HG03520 (cell line): ENCODE measurements at regions not wholly inside any gene's neighbourhood (a gene's known extent, or its start where the extent isn't known, plus 50 kb on each side); places are given as distances from the start of the nearest gene placed in this dataset.
"Not testable (repeated sequence)": the region's sequence is repeated elsewhere in the genome, so short reads cannot be mapped to it uniquely, and the experiment has no call there.

Experiments used
- ATAC-seq: cut with Tn5 transposase; IDR thresholded peaks from one replicate; pipeline ENCODE4 v1.9.1; 2021; ENCODE audit warnings: mild to moderate bottlenecking, moderate library complexity; ENCODE audit not compliant: unreplicated experiment

DNA sequence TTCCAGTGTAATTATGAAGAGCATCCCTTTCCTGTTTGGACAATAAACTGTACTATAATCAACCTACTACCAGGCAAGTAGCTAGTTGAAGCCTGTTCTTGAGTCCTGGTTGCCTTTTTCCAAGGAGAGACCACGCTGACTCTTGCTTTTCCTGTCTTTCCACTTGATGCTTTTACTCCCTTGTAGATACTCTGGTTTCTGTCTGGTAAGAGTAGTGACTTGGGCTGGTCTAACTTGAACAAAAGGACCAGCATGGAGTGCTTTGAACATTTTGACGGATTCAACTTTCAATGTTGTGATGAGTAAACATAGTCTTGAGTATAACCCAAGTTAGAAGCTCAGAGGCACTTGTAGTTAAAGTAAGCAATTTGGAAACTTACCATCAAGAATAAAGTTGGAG is 464.3 kb downstream of the GADD45G start:
- no peak for ATAC-seq

DNA sequence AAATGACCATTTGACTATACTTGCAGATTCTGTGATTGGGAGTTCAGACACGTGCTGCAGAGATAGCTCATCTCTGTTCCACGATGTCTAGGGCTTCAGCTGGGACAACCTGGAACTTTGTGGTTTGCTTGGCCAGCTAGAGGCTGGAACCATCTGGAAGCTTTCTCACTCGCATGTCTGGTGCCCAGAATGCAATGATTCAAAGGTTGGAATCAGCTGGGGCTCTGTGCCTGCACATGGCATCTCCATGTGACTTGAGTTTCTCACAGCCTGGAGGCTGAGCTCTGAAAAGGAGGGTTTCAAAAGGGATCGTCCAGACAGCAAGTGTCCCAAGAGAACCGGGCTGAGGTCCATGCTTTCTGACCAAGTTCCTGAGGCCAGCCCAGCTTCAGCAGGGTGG is 465.2 kb downstream of the GADD45G start:
- no peak for ATAC-seq

DNA sequence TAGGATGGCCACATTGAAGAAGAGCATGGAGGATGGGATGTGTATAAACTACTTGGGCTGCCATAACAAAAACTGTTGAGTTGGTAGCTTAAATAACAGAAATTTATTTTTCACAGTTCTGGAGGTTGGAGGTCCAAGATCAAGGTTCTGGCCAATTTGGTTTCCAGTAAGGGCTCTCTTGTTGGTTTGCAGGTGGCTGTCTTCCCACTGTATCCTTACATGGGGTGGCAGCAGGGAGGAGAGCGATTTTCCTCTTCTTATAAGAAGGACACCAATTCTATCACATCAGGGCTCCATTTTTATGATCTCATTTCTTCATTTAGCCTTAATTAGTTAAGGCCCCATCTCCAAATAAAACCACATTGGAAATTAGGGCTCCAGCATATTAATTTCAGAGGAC is 465.7 kb downstream of the GADD45G start:
- ATAC-seq: no peak

DNA sequence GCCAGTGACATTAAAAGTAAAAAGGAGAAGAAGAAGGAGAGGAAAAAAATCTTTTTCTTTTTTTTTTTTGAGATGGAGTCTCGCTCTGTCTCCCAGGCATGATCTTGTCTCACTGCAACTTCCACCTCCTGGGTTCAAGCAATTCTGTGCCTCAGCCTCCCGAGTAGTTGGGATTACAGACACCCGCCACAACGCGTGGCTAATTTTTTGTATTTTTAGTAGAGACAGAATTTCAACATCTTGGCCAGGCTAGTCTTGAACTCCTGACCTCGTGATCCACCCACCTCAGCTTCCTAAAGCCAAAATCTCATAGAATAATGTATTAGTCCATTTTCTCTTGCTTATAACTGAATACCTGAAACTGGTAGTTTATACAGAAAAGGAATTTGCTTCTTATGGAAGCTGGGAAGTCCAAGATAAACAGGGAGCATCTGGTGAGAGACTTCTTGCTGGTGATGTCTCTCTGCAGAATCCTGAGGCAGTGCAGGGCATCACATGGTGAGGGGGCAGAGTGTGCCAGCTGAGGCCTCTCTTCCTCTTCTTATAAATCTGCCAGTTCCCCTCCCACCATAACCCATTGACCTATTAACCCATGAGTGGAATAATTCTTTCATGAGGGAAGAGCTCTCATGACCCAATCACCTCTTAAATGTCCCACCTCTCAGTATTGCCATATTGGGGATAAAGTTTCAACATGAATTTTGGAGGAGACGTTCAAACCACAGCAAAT is 466.3 kb downstream of the GADD45G start:
- ATAC-seq: no peak

DNA sequence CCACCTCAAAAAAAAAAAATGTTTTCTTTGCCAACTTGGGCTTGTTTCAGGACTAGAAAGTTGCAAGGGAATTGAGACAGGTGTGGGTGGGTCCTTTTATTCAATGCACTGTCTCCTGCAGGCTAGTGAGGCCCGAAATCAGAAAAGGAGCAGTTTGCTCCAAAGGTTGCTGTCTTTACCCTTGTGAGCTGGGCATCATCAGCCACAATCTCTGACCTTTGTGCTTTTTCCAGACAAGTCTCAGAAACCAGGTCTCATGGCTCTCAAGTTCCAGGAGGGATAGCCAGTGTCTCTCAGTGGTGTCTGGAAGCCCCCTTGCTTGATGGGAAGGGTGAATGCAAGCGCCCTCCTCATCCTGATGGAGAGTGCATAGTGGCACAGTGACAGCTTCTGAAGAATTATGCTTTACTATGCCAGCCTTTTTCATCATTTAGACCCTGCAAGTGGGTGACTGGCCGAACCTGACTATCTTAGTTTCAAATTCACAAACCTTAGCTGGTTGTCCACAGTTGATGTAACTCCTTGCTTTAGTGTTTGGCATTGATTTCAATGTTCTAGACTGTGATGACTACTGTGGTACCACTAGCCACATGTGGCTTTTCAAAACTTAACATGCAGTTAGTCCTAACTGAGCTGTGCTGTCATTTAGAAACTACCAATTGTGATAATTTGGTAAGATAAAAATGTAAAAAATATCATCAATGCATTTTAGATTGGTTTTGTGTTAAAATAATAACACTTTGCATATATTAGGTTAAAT is 468.6 kb downstream of the GADD45G start:
- ATAC-seq: no peak

DNA sequence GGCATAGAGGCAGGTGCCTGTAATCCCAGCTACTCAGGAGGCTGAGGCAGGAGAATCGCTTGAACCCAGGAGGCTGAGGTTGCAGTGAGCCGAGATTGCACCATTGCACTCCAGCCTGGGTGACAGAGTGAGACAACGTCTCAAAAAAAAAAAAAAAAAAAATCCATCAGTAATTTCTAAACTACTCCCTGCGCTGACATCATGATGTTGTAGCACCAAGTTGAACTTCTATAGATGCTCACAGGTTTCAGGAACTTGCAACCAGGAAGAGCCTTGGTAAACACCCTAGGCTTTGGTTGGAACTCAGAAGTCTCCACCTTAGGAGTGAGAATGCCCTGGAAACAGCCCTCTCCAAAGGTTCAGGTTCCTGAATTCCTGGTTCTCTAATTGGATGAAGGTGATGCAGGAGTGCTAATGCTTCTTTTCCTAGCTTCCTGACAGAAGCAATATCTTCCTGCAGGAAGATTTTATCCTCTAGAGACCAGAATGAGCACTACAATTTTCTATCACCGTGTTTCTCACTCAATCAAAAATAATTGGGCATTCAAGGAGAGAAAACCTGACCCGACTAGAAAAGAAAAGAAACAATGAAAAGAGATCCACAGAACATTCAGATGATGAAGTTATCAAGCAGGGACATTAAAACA is 469.6 kb downstream of the GADD45G start:
- ATAC-seq: no peak

DNA sequence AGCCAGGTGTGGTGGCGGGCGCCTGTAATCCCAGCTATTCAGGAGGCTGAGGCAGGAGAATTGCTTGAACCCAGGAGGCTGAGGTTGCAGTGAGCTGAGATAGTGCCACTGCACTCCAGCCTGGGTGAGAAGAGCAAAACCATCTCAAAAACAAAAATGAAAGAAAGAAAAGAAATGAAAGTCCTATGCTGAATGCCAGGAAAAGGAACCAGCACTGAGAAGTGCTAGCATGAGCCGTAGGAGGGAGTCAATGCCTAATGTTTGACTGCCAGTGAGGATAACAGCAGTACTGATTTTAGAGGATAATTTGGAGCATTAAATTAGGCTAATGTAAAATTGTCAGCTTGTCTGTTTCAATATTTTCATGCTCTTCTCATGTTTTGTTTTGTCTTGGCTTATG is 472.8 kb downstream of the GADD45G start:
- ATAC-seq: not testable (repeated sequence)

DNA sequence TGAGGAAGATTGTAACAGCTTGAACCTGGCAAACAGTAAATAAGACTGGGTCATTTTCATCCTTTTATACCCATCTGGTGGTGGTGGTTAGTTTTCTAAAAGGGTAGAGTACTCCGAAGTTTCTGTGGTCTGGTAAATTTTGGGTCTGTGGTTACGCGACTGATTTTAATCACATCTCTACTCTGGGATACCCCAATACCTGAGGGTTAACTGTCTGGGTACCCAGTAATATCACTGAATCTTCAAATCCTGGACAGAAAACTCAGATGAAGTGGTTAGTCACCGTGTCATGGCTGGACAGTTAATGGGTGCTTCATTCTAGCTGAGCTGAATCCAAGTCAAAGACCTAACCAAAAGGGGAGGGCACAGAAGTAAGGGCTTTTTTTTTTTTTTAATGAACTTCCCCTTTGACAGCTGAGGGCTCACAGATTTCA is 474.2 kb downstream of the GADD45G start:
- no peak for ATAC-seq

DNA sequence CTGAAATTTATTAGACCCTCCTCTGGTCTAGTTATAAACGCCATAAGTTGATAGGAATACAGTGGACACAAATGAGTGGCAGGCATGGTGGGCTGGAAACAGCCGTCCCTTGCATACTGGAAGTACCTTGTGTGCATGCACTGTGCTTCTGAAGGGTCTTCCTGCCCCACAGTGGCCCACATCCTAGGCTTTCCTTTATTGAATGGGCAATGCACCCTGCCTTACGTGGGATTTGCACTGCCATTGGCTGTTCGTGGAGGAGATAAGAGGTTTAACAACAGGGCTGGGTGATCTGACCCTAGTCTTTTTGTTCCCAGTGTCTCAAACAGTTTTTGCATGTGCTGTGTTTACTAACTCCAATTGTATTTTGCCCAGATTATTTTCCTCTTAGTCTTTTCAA is 480.8 kb downstream of the GADD45G start:
- no peak for ATAC-seq

DNA sequence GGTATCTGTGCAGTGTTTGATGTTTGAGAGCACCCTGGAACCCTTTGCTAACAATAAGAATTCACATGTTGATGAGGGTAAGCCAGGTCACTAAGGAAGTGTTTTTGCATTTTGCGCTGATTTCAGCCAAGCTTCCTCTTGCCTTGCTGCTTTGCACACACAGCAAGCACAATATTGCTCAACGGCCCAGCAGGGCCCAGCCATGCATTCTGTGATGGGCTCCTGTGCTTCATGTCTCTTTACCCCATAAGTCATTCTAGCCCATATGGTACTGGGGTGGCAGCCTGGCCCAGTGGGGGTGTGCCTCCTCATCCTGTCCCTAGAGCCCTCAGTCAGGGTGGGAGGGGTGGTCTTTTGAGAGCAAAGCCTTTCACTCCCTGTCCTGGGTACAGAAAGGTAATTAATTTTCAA is 481.3 kb downstream of the GADD45G start:
- ATAC-seq: no peak

DNA sequence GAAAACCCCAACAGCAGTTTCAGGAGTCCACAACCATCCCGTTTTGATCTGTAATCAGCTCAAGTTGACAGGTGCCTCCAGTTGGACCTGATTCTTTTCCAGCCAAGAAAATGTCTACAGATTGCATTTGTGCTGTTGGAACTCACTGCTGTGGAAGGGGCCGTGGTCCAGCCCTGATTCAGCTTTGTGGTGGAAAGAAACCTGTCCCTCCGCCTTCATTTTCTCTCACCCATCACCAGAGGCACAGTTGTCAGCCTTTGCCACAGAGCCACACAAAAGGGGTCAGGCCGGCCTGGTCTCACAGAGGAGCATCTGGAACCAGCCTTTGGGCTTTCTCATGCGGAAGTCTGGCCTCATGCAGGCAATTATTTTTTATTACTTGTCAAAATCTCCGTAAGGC is 483.6 kb downstream of the GADD45G start:
- ATAC-seq: no peak

DNA sequence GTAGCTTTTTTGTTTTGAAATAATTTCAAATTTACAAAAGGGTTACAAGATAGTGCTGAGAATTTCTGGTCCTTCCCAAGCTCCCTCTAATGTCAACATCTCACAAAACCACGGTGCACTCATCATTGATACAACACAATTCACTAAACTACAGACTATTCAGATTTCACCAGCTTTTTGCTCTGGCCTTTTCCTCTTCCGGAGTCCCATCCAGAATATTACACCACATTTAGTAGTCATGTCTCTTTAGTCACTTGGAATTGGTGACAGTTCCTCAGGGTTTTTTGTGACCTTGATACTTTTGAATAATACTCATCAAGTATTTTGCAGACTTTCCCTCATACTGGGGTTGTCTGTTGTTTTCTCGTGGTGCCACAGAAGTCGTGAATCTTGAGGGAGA is 484.0 kb downstream of the GADD45G start:
- ATAC-seq: no peak

DNA sequence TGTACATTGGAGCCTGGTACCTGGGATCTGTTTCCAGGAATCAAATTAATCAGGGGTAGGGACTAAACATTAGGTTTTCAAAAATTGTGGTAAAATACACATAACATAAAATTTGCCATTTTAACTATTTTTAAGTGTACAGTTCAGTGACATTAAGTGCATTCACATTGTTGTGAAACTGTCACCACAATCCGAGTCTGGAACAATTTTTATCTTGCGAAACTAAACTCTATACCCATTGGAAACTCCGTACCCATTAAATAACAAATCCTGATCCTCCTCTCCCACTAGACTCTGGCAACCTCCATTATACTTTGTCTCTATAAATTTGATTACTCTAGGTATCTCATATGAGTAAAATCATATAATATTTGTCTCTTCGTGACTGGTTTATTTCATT is 486.2 kb downstream of the GADD45G start:
- no peak for ATAC-seq

DNA sequence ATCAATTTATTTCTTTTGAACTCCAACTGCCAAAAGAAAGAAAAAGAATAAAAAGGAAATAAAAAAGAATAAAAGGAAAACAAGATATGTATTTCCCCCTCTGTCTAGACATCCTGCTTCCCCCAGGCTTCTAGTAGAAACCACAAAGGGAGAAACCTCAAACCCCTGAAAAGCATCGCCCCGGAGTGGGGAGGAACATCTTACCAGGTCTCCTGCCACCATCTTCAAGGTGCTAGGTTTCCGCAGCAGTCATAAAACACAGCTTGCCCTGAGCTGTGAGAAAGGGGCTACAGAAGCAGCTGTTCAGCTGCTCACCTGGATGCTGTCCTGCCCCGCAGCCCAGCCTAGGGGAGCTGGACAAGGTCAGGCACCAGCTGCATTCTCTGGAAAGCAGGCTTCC is 487.7 kb downstream of the GADD45G start:
- ATAC-seq: no peak

DNA sequence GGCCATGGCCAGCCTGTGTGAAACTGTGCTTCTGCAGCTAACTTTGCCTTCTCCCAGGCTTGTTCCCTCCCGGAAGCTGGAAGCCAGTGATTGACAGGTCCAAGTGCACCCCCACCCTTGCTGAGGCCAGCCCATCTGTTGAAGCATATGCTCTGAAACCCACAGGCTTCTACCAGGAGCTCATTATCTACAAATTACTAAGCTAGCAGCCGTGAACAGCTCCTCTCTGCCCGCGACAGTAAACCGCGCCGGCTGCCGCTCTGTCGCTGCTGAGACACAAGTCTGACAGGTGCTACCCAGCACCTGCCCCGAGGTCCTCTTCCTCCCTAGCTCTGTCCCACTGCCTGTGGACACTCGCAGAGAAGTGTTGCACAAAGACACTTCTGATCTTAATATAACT is 490.9 kb downstream of the GADD45G start:
- no peak for ATAC-seq

DNA sequence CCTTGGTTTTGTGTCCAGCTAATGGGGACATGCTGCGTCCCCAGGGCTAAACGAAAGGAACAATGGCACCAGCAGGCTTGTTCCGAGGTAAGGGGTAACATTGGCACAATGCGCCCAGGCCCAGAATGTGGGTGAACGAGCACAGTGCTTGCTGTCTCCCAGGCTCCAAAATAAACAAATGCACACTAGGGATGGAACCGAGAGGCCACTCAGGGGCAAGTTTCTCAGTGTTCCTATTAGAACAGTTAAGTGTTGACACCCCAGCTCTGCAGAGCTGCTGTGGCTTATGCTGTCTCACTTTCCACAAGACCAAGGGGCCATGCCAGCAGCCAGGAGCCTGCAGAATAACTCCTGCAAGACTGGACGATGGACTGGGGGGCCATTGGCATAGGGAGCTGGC is 492.4 kb downstream of the GADD45G start:
- ATAC-seq: no peak

DNA sequence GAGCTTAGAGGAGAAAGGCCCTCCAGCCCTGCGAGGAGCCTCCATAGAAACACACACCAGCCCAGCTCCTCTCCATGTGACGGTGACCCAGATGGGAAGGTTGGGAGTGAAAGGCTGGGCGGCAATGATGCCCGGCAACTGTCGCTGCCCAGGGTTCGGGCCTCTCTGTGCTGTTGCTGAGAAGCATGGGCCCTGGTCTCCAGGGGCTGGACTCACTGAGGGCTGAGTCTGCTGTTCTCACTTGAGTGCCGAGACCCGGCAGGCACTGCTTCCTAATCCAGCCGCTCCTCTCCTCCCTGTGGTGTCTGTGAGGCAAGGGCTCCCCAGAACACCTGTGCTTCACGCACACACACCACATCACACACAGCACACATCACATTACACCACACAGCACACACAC is 493.6 kb downstream of the GADD45G start:
- no peak for ATAC-seq

DNA sequence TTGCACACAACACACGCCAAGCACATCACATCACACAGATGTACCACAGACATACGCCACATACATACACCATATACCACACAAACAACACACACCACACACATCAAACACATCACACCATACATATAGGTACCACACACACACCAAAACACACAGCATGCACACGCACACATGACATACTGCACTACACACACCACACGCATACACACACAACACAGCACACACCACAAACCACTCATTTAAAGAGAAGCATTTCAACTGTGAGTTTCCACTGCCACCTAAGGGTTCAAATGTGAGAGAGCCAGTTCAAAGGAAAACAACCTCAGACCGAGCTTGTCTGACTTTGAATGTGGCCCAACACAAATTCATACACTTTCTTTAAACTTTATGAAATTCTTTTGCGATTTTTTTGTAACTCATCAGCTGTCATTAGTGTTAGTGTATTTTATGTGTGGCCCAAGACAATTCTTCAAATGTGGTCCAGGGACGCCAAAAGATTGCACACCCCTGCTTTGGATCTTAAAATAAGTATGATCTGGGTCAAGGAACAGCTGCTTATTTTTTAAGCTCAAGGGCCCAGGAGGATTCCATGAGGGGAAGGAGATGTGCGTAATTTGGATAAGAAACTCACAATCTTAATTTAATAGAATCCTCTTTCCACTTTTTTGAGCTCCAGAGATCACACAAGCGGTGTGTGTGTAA is 494.6 kb downstream of the GADD45G start:
- ATAC-seq: no peak

DNA sequence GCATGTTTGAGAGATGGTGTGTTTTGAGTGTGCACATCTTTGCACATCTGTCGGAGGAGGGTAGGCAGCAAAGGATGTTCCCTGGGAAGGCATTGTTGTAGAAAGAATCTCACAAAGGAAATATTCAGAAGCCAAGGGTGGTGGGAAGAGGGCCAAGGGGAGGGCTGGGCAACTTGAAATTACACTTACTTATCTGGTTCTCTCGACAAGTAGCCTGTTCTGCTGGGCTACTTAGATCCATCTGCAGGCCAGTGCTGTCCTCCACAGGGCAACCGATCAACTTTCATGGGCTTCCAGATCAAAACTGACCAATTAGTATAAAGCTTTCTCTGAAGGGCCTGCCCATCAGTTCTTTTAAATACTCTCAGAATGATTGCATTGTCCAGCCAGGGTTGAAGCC is 495.2 kb downstream of the GADD45G start:
- no peak for ATAC-seq

DNA sequence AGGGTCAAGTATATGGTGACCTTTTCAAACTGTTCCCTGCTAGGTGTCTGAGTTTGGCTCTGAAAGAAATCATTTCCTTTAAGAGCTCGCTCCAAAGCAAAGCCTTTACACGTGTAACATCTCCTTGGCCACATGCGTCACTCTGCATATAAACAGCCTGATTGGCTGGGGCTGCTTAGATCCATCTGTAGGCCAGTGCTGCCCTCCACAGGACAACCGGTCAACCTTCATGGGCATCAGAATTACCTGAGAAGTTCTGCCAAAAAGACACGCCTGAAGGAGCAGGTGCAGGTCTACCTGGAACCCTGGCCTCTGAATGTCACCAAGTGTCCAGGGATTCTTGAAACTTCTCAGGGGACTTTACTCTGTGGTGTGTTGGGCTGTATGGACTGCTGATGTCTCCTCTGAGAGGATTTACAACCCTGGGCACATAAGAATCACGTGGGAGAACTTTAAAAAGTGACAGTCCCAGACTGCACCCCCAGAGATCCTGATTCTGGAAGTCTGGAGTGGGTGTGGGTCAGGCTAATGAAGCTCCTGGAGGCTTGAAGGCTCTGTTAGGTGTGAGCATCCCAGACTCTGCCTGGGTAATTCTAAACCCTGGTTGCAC is 497.6 kb downstream of the GADD45G start:
- peak; percentile 95 for ATAC-seq

DNA sequence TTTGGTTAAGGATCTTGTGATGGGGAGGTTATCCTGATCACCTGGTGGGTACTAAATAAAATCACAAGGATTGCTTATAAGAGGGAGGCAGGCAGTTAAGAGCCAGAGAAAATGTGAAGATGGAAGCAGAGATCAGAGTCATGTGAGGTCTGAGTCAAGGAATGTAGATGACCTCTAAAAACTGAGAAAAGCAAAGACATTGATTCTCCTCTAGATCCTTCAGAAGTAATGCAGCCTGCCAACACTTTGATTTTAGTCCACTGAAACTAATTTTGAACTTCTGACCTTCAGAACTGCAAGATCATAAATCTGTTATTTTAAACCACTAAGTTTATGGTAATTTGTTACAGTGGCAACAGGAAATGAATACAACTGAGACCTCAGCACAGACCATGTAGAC is 499.0 kb downstream of the GADD45G start:
- no peak for ATAC-seq
